HEK293 (cell line): ENCODE measurements at regions not wholly inside any gene's neighbourhood (a gene's known extent, or its start where the extent isn't known, plus 50 kb on each side); places are given as distances from the start of the nearest gene placed in this dataset.
A peak's percentile ranks its signal among the peaks of the same experiment; 100 is the strongest.

Experiments used
- CTCF ChIA-PET: fragments of 350-600 bp; formaldehyde crosslinking; extraction: SDS; loops from one replicate; lab custom pipeline; 2021; ENCODE audit warnings: antibody characterized with exemption; lab: Yijun Ruan, JAX
- POLR2A ChIA-PET: fragments of 300-600 bp; formaldehyde crosslinking; extraction: SDS; loops from one replicate; lab custom pipeline; 2020; ENCODE audit warnings: antibody characterized with exemption, inconsistent platforms; lab: Yijun Ruan, JAX
- H3K27ac ChIP-seq: fragments of 200-500 bp; sonication (Bioruptor generic); 2 replicates; pipeline ENCODE4 v1.5.1; 2014; ENCODE audit warnings: low read depth, low read length, control low read depth, inconsistent platforms; ENCODE audit errors: extremely low read depth
- H3K36me3 ChIP-seq, 2 experiments: fragments of 200-500 bp in 1 of 2; sonication (Bioruptor generic) in 1 of 2; 1 replicate in 1 of 2; 2 replicates in 1 of 2; pipeline ENCODE4 v1.5.1; 2014 to 2017; ENCODE audit warnings: inconsistent platforms in 2 of 2, low read length in 2 of 2; ENCODE audit not compliant: control insufficient read depth in 2 of 2, insufficient read depth in 1 of 2
- H3K4me1 ChIP-seq: fragments of 200-500 bp; sonication (Bioruptor generic); 2 replicates; pipeline ENCODE4 v1.5.1; 2014; ENCODE audit warnings: mild to moderate bottlenecking, low read length, inconsistent platforms; ENCODE audit not compliant: control insufficient read depth, insufficient read depth
- H3K4me3 ChIP-seq: 2 replicates; pipeline ENCODE4 v1.5.1; 2011; ENCODE audit warnings: low read depth, mild to moderate bottlenecking, control low read depth, low read length, moderate library complexity
- H3K9me3 ChIP-seq: fragments of 200-500 bp; sonication (Bioruptor generic); 2 replicates; pipeline ENCODE4 v1.5.1; 2014; ENCODE audit warnings: low read depth, low read length, inconsistent platforms; ENCODE audit not compliant: control insufficient read depth, insufficient read depth
- BCL6B ChIP-seq: fragments of 450-650 bp; formaldehyde crosslinking; IDR thresholded peaks from 2 replicates; pipeline ENCODE4 v1.5.1; 2017; ENCODE audit warnings: missing biosample characterization, missing genetic modification characterization
- INSM2 ChIP-seq: fragments of 450-650 bp; formaldehyde crosslinking; IDR thresholded peaks from 2 replicates; pipeline ENCODE4 v1.5.1; 2016; ENCODE audit warnings: missing biosample characterization, missing genetic modification characterization
- PRDM10 ChIP-seq: fragments of 450-650 bp; formaldehyde crosslinking; IDR thresholded peaks from 2 replicates; pipeline ENCODE4 v1.5.1; 2016; ENCODE audit warnings: missing biosample characterization, missing genetic modification characterization
- SCRT2 ChIP-seq: fragments of 450-650 bp; formaldehyde crosslinking; IDR thresholded peaks from 2 replicates; pipeline ENCODE4 v1.5.1; 2016; ENCODE audit warnings: missing biosample characterization, missing genetic modification characterization
- ZBTB26 ChIP-seq: fragments of 450-650 bp; formaldehyde crosslinking; optimal IDR thresholded peaks from 2 replicates; pipeline ENCODE3; 2016; ENCODE audit warnings: missing biosample characterization, mild to moderate bottlenecking, missing genetic modification characterization
- ZBTB48 ChIP-seq: fragments of 450-650 bp; formaldehyde crosslinking; IDR thresholded peaks from 2 replicates; pipeline ENCODE4 v1.5.1; 2016; ENCODE audit warnings: missing biosample characterization, missing genetic modification characterization
- ZBTB49 ChIP-seq: fragments of 450-650 bp; formaldehyde crosslinking; IDR thresholded peaks from 2 replicates; pipeline ENCODE4 v1.5.1; 2016; ENCODE audit warnings: missing biosample characterization, missing genetic modification characterization, low read depth
- ZNF148 ChIP-seq: fragments of 450-650 bp; formaldehyde crosslinking; IDR thresholded peaks from 2 replicates; pipeline ENCODE4 v1.5.0; 2017; ENCODE audit warnings: missing biosample characterization, missing genetic modification characterization, borderline replicate concordance
- ZNF19 ChIP-seq: fragments of 450-650 bp; formaldehyde crosslinking; IDR thresholded peaks from 2 replicates; pipeline ENCODE4; 2016; ENCODE audit warnings: missing biosample characterization, missing genetic modification characterization, low read depth
- ZNF350 ChIP-seq: fragments of 450-650 bp; formaldehyde crosslinking; IDR thresholded peaks from 2 replicates; pipeline ENCODE4 v1.5.0; 2017; ENCODE audit warnings: missing biosample characterization, mild to moderate bottlenecking, missing genetic modification characterization
- ZNF488 ChIP-seq: fragments of 450-650 bp; formaldehyde crosslinking; IDR thresholded peaks from 2 replicates; pipeline ENCODE4 v1.5.1; 2016; ENCODE audit warnings: missing biosample characterization, missing genetic modification characterization
- ZNF529 ChIP-seq: fragments of 450-650 bp; formaldehyde crosslinking; IDR thresholded peaks from 2 replicates; pipeline ENCODE4 v1.5.1; 2017; ENCODE audit warnings: missing genetic modification characterization, missing biosample characterization; ENCODE audit not compliant: insufficient replicate concordance
- ZNF677 ChIP-seq: fragments of 450-650 bp; IDR thresholded peaks from 2 replicates; pipeline ENCODE4 v1.5.0; 2018; ENCODE audit warnings: missing biosample characterization, mild to moderate bottlenecking, missing genetic modification characterization, moderate library complexity
- ZNF843 ChIP-seq: fragments of 450-650 bp; formaldehyde crosslinking; IDR thresholded peaks from 2 replicates; pipeline ENCODE4 v1.5.1; 2016; ENCODE audit warnings: missing biosample characterization, missing genetic modification characterization
- ZSCAN18 ChIP-seq: fragments of 450-650 bp; formaldehyde crosslinking; IDR thresholded peaks from 2 replicates; pipeline ENCODE4 v1.5.1; 2016; ENCODE audit warnings: missing biosample characterization, missing genetic modification characterization

- TF ChIP-seq ZBTB26 (tag by site-specific recombination): no peak
- TF ChIP-seq ZNF529 (tag by site-specific recombination): no peak
- TF ChIP-seq ZNF350 (tag by site-specific recombination): no peak
- no peak for TF ChIP-seq INSM2 (tag by site-specific recombination)
- TF ChIP-seq ZNF19 (tag by site-specific recombination): no peak
- TF ChIP-seq ZNF677 (tag by site-specific recombination): no peak
- TF ChIP-seq ZSCAN18: no peak
- no peak for TF ChIP-seq ZBTB49 (tag by site-specific recombination)
- TF ChIP-seq ZBTB48 (tag by site-specific recombination): no peak
These were observed 105.9 kb upstream of the TARS1 start (continued) for GRCh38 chr5:33334829-33335228.

GRCh38 chr5:33336891-33337636, 103.7 kb upstream of the TARS1 start:
- ChIA-PET POLR2A (no interaction called here), CTCF (no interaction called here)
- H3K4me3 ChIP-seq: no peak overlapping the region
- H3K4me1 ChIP-seq: peaks cover 6% of the 10 kb centered on the region; the same call in 1 of the 2 replicates
- no peaks in the 10 kb centered on the region for H3K36me3 ChIP-seq
- no peak overlapping the region for H3K27ac ChIP-seq
- no peaks in the 10 kb centered on the region; the same call in 1 of the 2 replicates for H3K9me3 ChIP-seq
- TF ChIP-seq ZNF488 (no peak), PRDM10 (tag by site-specific recombination) (0 out of 2 replicates have a peak, but pooled peaks have one; percentile 19), BCL6B (tag by site-specific recombination) (no peak), ZNF148 (tag by site-specific recombination) (no peak), ZNF843 (no peak), SCRT2 (tag by site-specific recombination) (no peak)
